Kidney capillary endothelial cell (primary cell): ENCODE measurements at regions not wholly inside any gene's neighbourhood (a gene's known extent, or its start where the extent isn't known, plus 50 kb on each side); places are given as distances from the start of the nearest gene placed in this dataset.

Source experiments
- DNase-seq: peaks from one replicate; pipeline ENCODE4 v3.0.0-alpha.2; 2018; ENCODE audit warnings: low spot score

GRCh38 chr6:82646231-82646615, 282.6 kb downstream of the TPBG start:
- no peak for DNase-seq

DNA sequence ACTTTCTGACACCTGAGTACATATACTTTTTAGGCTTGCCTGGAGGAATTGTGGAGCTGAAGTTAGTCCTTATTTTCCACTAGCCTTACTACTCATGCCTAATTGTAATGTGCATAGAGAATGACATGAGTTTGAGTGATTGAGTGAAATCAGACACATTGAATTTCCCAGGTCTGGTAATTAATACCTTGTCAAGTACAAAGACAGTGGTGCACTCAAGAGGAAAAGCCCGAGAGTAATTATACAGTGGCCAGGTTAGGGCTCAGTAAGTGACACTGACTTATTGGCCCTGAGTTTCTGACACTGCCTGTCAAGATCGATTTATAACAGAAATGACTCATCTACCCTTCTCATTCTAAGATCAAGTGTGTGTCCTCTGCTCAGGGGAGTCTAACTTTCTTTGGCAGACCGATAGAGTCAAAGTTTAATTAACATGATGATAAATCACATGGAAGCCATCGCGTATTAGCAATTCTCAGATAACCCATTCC, 288.3 kb downstream of the TPBG start:
- no peak for DNase-seq

GRCh38 chr6:82679232-82679631, 315.6 kb downstream of the TPBG start:
- no peak for DNase-seq

GRCh38 chr6:82680192-82680591, 316.6 kb downstream of the TPBG start:
- no peak for DNase-seq

- DNase-seq = no peak
Observed at GRCh38 chr6:82681119-82681714, 317.6 kb downstream of the TPBG start.

GRCh38 chr6:82686719-82687118, 323.1 kb downstream of the TPBG start:
- no peak for DNase-seq

GRCh38 chr6:82687855-82688254, 324.2 kb downstream of the TPBG start:
- no peak for DNase-seq

- DNase-seq = no peak
Observed at GRCh38 chr6:82690283-82690682, 326.7 kb downstream of the TPBG start.

- no peak for DNase-seq
Observed at GRCh38 chr6:82691997-82692396, 328.4 kb downstream of the TPBG start.

DNA sequence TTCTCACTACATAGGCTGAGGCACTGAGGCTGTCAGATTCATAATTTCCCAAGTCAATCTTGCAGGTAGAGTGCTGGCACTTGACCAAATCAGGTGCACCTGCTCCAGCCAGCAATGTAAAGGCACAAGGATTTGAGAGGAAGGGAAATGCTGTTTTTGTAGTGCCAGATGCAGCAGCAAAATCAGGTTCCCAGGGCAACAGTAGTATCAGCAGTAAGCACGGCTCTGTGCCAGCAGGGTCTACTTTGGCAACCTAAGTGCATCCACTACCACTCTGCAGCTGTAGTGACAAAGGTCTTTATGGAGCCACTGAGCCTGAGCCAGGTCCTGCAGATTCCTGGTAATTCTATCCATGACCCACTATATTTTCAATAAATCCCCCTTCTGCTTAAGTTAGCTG, 329.5 kb downstream of the TPBG start:
- no peak for DNase-seq

DNA sequence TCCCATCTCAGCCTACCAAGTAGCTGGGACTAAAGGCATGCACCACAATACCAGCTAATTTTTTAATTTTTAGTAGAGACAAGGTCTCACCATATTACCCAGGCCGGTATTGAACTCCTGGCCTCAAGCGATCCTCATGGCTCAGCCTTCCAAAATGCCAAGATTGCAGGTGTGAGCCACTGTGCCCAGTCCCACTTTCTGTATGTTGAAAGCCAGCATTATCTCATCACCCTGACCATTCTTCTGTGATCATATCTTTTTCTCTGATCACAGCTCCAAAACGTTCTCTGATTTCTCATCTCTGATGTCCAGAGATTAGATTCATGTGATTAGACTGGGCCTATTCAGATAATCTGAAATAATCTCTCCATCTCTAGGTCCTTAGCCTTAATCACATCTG, 337.7 kb downstream of the TPBG start:
- DNase-seq = no peak

- DNase-seq = no peak
Observed at GRCh38 chr6:82702574-82702973, 339.0 kb downstream of the TPBG start.

DNA sequence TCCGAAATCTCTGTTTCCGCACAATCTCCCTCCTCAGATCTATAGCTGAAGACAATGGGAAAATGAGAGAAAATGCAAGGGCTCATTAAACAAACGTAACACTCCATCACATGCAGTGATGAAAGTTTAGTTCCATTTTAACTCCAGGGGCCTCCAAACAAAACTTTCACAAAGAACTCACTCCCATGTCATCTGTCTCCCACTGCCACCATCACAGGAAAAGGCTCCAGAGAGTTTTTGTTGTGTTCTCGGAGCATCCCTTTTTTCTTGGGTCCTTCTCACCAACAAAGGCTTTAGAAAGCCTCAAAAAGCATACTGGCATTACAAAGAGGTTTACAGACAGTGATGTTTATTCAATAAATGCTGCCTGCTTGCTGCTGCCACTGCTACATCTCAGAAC, 339.6 kb downstream of the TPBG start:
- DNase-seq = no peak

- DNase-seq = no peak
Observed at GRCh38 chr6:82704045-82704444, 340.4 kb downstream of the TPBG start.

DNA sequence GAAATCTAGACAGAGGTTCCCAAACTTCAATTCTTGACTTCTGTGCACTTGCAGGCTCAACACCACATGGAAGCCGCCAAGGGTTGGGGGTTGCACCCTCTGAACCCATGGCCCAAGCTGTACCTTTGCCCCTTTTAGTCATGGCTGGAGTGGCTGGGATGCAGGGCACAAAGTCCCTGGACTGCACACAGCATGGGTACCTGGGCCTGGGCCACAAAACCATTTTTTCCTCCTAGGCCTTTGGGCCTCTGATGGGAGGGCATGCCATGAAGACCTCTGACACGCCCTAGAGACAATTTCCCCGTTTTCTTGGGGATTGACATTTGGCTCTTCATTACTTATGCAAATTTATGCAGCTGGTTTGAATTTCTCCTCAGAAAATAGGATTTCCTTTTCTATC, 342.0 kb downstream of the TPBG start:
- DNase-seq = no peak

GRCh38 chr6:82711105-82711827, 347.6 kb downstream of the TPBG start:
- DNase-seq = no peak

- DNase-seq = no peak
Observed at GRCh38 chr6:82711971-82712370, 348.4 kb downstream of the TPBG start.

GRCh38 chr6:82712389-82712788, 348.8 kb downstream of the TPBG start:
- no peak for DNase-seq

DNA sequence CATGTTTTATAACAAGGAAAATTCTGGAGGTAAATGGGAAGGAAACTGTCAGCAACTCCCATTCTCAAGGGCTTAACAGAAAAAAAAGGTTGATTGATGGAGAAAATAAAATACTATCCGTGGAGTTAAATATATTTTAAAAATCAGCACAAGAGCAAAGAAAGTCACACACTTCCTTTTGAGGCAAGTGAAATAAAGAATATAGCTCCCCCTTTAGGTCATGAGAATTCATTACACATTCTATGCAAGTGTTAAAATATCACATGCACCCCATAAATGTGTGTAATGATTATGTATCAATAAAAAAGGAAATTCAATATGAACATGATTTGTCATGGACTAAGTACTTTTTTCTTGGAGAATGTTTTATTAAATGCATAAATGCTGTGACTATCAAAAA, 349.2 kb downstream of the TPBG start:
- DNase-seq = no peak

DNA sequence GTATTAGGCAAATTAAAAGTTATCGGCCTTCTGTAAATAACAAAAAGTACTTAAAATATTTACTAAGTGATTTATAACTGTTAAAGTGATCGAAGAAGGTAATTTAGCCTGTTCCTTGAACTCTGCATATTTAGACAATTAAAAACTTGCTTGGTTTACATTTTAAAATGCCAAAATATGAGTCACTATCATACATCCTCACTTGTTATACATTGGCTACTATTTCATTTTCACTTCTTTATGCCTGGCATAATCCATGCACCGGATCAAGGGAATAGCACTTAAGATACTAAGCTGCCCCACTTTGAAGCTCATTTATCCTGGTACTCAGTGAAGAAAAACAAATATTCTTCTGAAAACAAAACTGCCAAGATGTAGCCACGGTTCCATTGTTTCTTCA, 344.6 kb downstream of the UBE3D start:
- no peak for DNase-seq

- DNase-seq = no peak
Observed at GRCh38 chr6:82735790-82736189, 329.9 kb downstream of the UBE3D start.

- DNase-seq = no peak
Observed at GRCh38 chr6:82737965-82738364, 327.7 kb downstream of the UBE3D start.

- no peak for DNase-seq
Observed at GRCh38 chr6:82738773-82739172, 326.9 kb downstream of the UBE3D start.

GRCh38 chr6:82739303-82739702, 326.3 kb downstream of the UBE3D start:
- DNase-seq = no peak
